Loucy (cell line): ENCODE measurements at regions not wholly inside any gene's neighbourhood (a gene's known extent, or its start where the extent isn't known, plus 50 kb on each side); places are given as distances from the start of the nearest gene placed in this dataset.

ENCODE experiments used
- H2AFZ ChIP-seq: fragments of 200-600 bp; sonication (generic); 2 replicates; pipeline ENCODE4 v1.6.0; 2016; ENCODE audit warnings: antibody characterized with exemption, mild to moderate bottlenecking, low read length, moderate library complexity
- H3F3A ChIP-seq: fragments of 200-600 bp; 2 replicates; pipeline ENCODE4 v1.6.0; 2016; ENCODE audit warnings: antibody characterized with exemption, low read depth, mild to moderate bottlenecking
- H3K27me3 ChIP-seq: fragments of 200-600 bp; sonication (generic); 2 replicates; pipeline ENCODE4 v1.6.1; 2014; ENCODE audit warnings: low read length, mild to moderate bottlenecking; ENCODE audit not compliant: insufficient read depth, poor library complexity, severe bottlenecking
- H3K36me3 ChIP-seq: fragments of 200-600 bp; sonication (generic); 2 replicates; pipeline ENCODE4 v1.6.1; 2016; ENCODE audit warnings: low read length; ENCODE audit not compliant: insufficient read depth
- H3K4me1 ChIP-seq: fragments of 200-600 bp; sonication (generic); 2 replicates; pipeline ENCODE4 v1.5.1; 2014; ENCODE audit warnings: low read length, mild to moderate bottlenecking; ENCODE audit not compliant: insufficient read depth, poor library complexity, severe bottlenecking
- H3K4me2 ChIP-seq: fragments of 200-600 bp; sonication (generic); 2 replicates; pipeline ENCODE4 v1.6.0; 2014; ENCODE audit warnings: antibody characterized with exemption, low read length, low read depth, mild to moderate bottlenecking; ENCODE audit not compliant: poor library complexity, severe bottlenecking
- H3K4me3 ChIP-seq: fragments of 200-600 bp; sonication (generic); 2 replicates; pipeline ENCODE4 v1.5.1; 2014; ENCODE audit warnings: low read length, mild to moderate bottlenecking, mixed read lengths; ENCODE audit not compliant: poor library complexity, severe bottlenecking
- H3K79me2 ChIP-seq: fragments of 200-600 bp; sonication (generic); 2 replicates; pipeline ENCODE4 v1.6.1; 2014; ENCODE audit warnings: low read length; ENCODE audit not compliant: insufficient read depth
- H3K9ac ChIP-seq: fragments of 200-600 bp; sonication (generic); 2 replicates; pipeline ENCODE4 v1.6.0; 2014; ENCODE audit warnings: mild to moderate bottlenecking, low read depth, low read length, moderate library complexity; ENCODE audit not compliant: poor library complexity, severe bottlenecking
- H3K9me2 ChIP-seq: fragments of 200-600 bp; sonication (generic); replicated peaks from 2 replicates; pipeline ENCODE4 v1.6.1; 2016; ENCODE audit warnings: low read depth, low read length, mixed read lengths
- H3K9me3 ChIP-seq: fragments of 200-600 bp; sonication (generic); 2 replicates; pipeline ENCODE4 v1.6.1; 2014; ENCODE audit warnings: mild to moderate bottlenecking, antibody characterized with exemption, low read length, low read depth; ENCODE audit not compliant: insufficient read depth
- H4K20me1 ChIP-seq: fragments of 200-600 bp; sonication (generic); 2 replicates; pipeline ENCODE4 v1.6.0; 2014; ENCODE audit warnings: antibody characterized with exemption, low read length, mild to moderate bottlenecking; ENCODE audit not compliant: insufficient read depth, poor library complexity, severe bottlenecking
- CTCF ChIP-seq: fragments of 200-600 bp; sonication (generic); conservative IDR thresholded peaks from 2 replicates; pipeline ENCODE4 v1.5.1; 2014; ENCODE audit warnings: mild to moderate bottlenecking, antibody characterized with exemption, low read length
- EZH2phosphoT487 ChIP-seq: fragments of 200-600 bp; IDR thresholded peaks from 2 replicates; pipeline ENCODE4 v1.6.1; 2018; ENCODE audit warnings: antibody characterized with exemption, mild to moderate bottlenecking, moderate library complexity, borderline replicate concordance

- no peaks in the 10 kb centered on the region for H3K79me2 ChIP-seq
- no peaks in the 10 kb centered on the region for H4K20me1 ChIP-seq
- H3K9me3 ChIP-seq: no peaks in the 10 kb centered on the region
- TF ChIP-seq EZH2phosphoT487: no peak
- no peak for TF ChIP-seq CTCF
- no peak overlapping the region for H3K4me2 ChIP-seq
- no peaks in the 10 kb centered on the region for H3K36me3 ChIP-seq
- no peaks in the 10 kb centered on the region for H3K27me3 ChIP-seq
- H3K9ac ChIP-seq: no peak overlapping the region
- no peaks in the 10 kb centered on the region for H3F3A ChIP-seq
- H2AFZ ChIP-seq: no peak overlapping the region
- no peak overlapping the region for H3K4me3 ChIP-seq
- H3K9me2 ChIP-seq: no peaks in the 10 kb centered on the region
- no peaks in the 10 kb centered on the region for H3K4me1 ChIP-seq
Observed at GRCh38 chr1:14478120-14478519, 120.4 kb upstream of the KAZN start.

- Histone ChIP-seq H3K27me3 (no peaks in the 10 kb centered on the region), H2AFZ (no peak overlapping the region), H3K4me2 (no peak overlapping the region), H3K4me3 (no peak overlapping the region), H3K36me3 (no peaks in the 10 kb centered on the region), H3K9ac (no peak overlapping the region), H4K20me1 (no peaks in the 10 kb centered on the region), H3K4me1 (no peaks in the 10 kb centered on the region), H3F3A (no peaks in the 10 kb centered on the region), H3K79me2 (no peaks in the 10 kb centered on the region), H3K9me3 (no peaks in the 10 kb centered on the region), H3K9me2 (no peaks in the 10 kb centered on the region)
- TF ChIP-seq EZH2phosphoT487 (no peak), CTCF (no peak)
Observed at GRCh38 chr1:14479865-14480264, 118.6 kb upstream of the KAZN start.

GRCh38 chr1:14482784-14483450, 115.6 kb upstream of the KAZN start:
- Histone ChIP-seq H2AFZ (no peak overlapping the region), H3K9me3 (no peaks in the 10 kb centered on the region), H3K27me3 (no peaks in the 10 kb centered on the region), H3K9ac (no peak overlapping the region), H3K4me2 (no peak overlapping the region), H3K79me2 (no peaks in the 10 kb centered on the region), H3K4me1 (no peaks in the 10 kb centered on the region), H3K9me2 (no peaks in the 10 kb centered on the region), H4K20me1 (no peaks in the 10 kb centered on the region), H3K36me3 (no peaks in the 10 kb centered on the region), H3K4me3 (no peak overlapping the region), H3F3A (no peaks in the 10 kb centered on the region)
- TF ChIP-seq EZH2phosphoT487: no peak
- no peak for TF ChIP-seq CTCF
